Activated naive CD4-positive, alpha-beta T cell treated with anti-CD3 and anti-CD28 coated beads, Interleukin-2, amount 50 U/mL, for 72 hours (primary cell): ENCODE measurements at regions not wholly inside any gene's neighbourhood (a gene's known extent, or its start where the extent isn't known, plus 50 kb on each side); places are given as distances from the start of the nearest gene placed in this dataset.
"Not testable (repeated sequence)": the region's sequence is repeated elsewhere in the genome, so short reads cannot be mapped to it uniquely, and the experiment has no call there.

ENCODE experiments used
- ATAC-seq, 2 donors: fragments of 150-1000 bp; cut with Tn5 transposase; 2 replicates each; pipeline ENCODE4 v1.10.0; 2021; ENCODE audit warnings: mild to moderate bottlenecking in 2 of 2, moderate library complexity in 2 of 2
- DNase-seq, 2 donors: peaks; one replicate each; pipeline ENCODE4 v3.0.0; 2021 to 2022; ENCODE audit warnings: low spot score in 2 of 2
- H3K27ac Mint-ChIP-seq, 2 donors: one replicate each; pipeline ENCODE4 v1.8.0; 2022; ENCODE audit warnings: mild to moderate bottlenecking in 2 of 2, mixed read lengths in 2 of 2
- H3K36me3 Mint-ChIP-seq, 2 donors: one replicate each; pipeline ENCODE4 v1.8.0; 2022; ENCODE audit warnings: mixed read lengths in 2 of 2
- H3K9me3 Mint-ChIP-seq, 2 donors: one replicate each; pipeline ENCODE4 v1.8.0; 2022; ENCODE audit warnings: mixed read lengths in 2 of 2

DNA sequence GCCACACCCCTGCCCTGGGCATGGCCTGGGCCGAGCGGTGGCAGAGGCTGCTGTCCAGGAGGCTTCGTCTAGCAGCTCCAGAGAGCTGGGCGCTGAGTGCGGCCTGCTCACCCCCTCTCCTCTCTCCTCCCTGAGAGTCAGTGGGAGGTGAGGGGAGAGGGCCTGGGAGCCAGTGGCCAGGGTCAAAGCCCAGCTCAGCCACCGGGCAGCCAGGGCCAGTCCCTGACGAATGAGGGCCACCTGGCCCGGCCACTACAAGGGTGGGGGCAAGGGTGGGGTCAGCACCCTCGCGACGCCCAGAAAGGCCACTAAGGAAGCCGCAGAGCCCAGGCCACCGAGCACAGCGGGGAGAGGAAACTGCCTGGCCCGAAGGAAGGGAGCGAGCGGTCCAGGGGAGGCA is 131.7 kb downstream of the FAM53A start:
- ATAC-seq, result no peak
- DNase-seq, result no peak
- Mint-ChIP-seq H3K36me3 (no peaks in the 10 kb centered on the region), H3K9me3 (no peaks in the 10 kb centered on the region), H3K27ac (no peak overlapping the region)

DNA sequence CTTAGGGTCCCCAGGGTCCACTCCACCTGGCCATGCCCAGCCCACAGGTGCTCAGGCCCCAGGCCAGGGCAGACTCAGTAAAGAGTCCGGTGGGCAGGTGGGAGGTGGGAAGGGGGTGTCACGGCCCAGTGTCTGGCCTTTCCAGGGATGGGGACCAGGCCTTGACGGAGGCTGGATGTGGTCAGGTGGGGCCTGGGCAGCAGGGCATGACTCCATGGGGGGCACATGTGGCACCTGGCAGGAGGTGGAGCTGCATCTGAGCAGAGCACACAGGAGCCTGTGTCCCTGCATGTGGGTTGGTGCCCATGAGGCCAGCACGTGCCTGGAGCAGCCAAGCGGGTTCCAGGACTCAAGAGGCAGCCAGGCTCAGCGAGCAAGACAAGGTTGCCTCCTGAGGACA is 132.9 kb downstream of the FAM53A start:
- H3K9me3 Mint-ChIP-seq, result no peaks in the 10 kb centered on the region
- H3K36me3 Mint-ChIP-seq, result no peaks in the 10 kb centered on the region
- no peak for ATAC-seq

DNA sequence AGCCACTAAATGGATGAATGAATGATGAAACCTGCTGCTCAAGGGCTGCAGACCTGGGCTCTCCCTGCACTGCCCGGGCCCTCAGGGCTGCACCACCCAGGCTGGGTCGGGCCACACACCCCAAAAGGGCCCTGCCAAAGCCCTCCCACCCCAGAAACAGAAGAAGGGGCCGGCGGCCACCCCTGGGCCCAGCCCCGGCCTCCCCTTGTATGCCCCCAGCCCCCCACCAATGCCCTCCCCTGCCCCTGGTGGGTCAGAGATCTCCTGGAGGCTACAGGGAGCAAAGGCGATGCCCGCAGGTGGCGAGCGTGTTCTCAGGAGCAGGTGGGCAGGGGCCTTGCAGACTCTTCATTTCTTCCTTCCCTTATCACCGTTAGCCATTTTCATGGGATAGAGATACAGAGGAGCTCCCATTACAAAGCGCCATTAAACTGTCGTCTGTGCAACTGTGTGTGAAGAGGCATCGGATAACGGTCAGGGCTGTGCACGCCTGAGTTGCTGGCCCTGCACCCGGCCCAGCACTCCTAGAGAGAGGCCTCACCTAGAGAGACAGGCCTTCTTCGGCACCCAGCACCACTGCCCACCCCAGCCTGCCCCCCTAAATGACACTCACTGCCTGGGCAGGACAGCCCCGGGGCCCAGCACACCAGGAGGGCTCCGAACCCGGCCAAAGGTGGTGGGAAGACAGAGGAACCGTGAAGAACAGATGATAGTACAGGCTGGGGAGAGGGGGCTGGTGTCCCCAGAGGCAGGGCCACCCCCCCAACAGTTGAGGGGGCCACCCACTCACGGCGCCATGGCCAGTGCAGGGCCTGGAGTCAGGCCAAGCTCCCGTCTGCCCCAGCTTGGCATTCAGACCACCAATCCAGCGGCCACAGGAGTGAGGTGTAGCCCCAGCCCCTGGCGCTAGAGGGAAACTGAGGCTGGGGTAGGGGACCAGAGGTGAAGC is 133.7 kb downstream of the FAM53A start:
- H3K36me3 Mint-ChIP-seq, result no peaks in the 10 kb centered on the region

More for the DNA sequence above, 132.9 kb downstream of the FAM53A start:
- DNase-seq, result no peak
- no peak overlapping the region for H3K27ac Mint-ChIP-seq

DNA sequence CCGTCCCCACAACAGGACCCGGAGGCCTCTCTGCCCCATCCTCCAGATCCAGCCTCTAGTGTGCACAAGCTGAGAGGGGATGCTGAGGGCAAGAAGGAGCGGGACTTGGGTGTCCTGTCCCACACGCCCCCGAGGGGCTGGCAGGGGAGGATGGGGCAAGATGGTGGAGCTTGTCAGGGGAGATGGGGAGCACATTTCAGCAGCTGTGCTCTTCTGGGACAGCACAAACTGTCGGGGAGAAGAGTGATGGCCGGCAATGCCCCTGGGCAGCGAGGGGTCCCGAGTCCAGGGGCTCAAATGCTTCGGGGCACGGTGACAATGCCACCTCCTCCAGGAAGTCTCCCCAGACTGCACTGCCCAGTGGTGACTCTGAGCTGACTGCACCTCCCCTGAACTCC is 134.5 kb downstream of the FAM53A start:
- no peaks in the 10 kb centered on the region for H3K9me3 Mint-ChIP-seq
- no peak overlapping the region for H3K27ac Mint-ChIP-seq
- H3K36me3 Mint-ChIP-seq, result no peaks in the 10 kb centered on the region
- DNase-seq, result no peak
- ATAC-seq, result no peak

More for the DNA sequence above, 133.7 kb downstream of the FAM53A start:
- no peaks in the 10 kb centered on the region for H3K9me3 Mint-ChIP-seq
- no peak overlapping the region for H3K27ac Mint-ChIP-seq
- ATAC-seq (no peak), DNase-seq (no peak)

DNA sequence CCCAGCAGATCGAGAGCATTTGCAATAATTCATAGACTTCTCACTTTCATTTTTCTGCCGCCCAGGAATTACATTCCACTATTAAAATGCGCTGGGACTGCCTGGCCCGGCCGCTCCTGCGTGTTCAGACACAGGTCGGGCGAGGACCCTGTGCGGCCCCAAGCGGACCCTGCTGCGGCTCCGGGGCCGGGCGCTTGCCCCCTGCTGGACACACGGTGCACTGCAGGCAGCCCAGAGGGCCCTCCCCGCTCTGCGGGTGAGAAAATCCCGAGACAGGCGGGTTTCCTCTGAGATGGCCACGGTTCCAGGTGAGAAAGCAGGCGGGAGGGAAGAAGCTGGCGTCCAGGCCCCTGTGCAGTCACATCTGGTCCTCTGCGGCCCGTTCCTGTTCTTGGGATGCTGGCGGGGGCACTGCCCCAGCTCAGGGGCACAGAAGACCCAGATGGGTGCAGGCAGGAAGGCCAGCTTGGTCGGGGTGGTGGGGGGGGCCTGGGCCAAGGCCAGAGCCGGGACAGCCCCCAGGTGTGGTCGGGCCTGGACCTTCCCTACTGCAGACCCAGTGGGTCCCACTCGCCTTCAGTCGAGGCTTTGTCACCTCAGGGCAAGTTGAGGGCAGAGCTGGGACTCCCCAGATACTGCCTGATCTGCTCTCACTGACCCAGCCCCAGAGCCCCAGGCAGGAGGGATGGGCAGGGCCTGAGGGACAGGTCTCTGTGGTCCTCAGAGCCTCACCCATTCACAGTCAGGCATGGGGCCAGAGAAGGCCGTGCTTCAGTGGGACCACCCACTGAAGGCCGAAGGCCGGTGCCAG is 135.1 kb downstream of the FAM53A start:
- DNase-seq (peak in 1 of 2 donors; percentile 75), ATAC-seq (peak; percentile 83 to 85)
- H3K36me3 Mint-ChIP-seq, H3K27ac Mint-ChIP-seq, H3K9me3 Mint-ChIP-seq: not testable (repeated sequence)

DNA sequence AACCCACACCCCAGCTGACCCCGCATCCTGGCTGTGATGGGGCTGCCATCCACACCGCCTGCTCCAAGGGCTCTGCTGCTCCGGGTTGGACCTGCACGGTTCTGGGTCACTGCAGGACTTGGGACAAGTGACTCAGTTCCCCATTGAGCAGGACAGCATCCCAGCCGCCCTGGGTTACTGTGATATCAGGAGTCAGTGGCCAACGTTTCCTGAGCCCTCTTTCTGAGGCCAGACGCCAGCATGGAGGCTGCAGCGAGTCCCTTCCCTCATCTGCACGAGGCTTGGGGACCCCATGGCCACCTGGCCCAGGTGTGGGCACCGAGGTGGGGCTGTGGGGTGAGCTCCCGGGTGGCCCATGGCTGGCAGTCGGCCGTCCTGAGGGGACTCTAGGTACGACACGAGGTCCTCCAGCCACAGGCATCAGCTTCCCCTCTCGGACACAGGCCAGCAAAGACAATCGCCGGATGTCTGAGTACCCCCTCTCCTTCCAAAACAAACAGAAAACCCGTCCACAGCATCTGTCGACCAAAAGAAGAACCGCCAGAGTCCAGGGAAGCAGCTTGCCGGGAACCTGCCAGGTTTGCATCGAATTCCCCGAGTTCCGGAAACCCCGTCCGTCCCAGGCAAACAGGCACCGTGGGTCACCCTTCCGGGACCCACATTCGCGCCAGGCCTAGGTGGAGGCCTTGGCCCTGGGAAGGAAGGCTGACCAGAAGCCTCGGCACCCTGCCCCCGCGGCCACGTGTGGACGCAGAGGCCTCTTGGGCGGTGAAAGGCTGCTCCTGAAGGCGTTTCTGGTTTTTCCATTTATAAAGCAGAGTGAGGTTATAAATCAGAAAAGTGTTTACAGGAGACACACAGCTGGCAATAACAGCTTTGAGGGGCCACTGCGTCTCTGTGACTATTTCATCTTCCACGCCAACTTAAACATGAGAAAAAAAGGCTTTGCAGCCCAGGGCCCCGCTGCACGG is 136.0 kb downstream of the FAM53A start:
- peak in 1 of 2 donors; percentile 25 for ATAC-seq
- Mint-ChIP-seq H3K9me3 (no peaks in the 10 kb centered on the region), H3K36me3 (no peaks in the 10 kb centered on the region), H3K27ac (no peak overlapping the region)
- DNase-seq, result no peak

DNA sequence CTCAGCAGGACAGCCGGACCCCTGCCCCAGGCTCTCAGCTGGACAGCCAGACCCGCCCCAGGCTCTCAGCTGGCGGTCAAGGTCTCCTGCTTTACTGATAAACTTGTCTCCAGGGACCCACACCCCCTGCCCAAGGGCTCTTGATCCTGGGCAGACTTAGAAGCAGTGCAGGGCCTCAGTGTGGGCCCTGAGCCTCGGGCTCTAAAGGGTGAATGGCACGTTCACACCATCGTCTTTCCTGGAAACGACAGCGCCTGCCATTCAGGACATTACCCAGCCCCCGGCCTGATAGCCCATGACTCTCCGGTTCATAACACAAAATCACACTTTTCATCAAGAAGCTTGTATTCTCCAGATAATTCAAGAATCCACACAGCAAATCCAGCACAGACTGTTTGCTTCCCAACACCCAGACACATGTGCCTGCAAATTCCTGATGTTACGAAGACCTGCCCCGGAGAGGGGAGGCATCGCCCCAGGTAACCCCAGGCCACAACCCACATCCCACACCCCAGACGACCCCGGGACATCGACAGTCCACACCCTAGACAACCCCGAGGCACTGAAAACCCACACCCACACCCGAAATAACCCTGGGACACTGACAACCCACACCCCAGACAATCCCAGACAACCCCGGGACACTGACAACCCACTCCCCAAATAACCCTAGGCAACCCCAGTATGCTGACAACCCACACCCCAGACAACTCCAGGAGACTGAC is 136.8 kb downstream of the FAM53A start:
- ATAC-seq (no peak), DNase-seq (no peak)
- Mint-ChIP-seq H3K27ac (no peak overlapping the region), H3K36me3 (no peaks in the 10 kb centered on the region), H3K9me3 (no peaks in the 10 kb centered on the region)

DNA sequence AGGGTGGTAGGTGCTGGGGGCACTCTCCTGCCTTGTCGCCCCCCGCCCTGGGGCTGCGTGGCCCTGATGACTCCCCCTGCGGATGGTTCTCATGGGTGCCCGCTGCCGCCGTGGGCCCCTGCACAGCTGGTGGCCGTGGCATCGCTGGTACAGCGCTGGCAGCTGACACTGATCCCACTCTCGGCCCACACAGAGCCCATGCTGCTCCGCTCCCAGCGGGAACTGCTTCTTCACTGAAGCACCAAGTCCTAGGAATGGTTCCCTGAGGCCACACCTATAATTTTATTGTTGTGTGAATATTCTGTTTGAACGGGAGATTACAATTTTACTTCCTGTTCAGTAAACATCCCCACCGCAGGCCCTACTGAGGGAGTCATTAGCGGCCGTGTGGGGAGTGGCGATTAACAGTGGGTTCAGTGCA is 138.6 kb upstream of the NKX1-1 start:
- no peaks in the 10 kb centered on the region for H3K9me3 Mint-ChIP-seq
- no peak overlapping the region for H3K27ac Mint-ChIP-seq
- ATAC-seq, result no peak
- no peak for DNase-seq
- H3K36me3 Mint-ChIP-seq, result no peaks in the 10 kb centered on the region

DNA sequence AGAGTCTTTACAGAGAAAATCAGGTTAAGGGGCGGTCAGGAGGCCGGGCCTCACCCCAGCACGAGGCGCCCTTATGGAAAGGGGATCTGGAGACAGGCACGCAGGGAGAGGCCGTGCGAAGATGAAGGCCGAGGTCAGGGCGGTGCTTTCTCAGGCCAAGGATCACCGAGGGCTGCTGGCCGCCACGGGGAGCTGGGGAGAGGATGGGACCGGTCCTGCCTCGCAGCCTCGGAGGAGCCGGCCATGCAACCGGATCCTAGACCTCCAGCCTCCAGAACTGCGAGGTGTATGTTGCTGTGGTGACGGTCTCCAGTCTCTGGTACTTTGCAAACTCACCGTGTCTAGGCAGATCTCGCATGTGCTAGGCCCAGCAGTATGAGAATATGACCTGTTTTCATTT is 138.2 kb upstream of the NKX1-1 start:
- not testable (repeated sequence) for H3K9me3 Mint-ChIP-seq, H3K27ac Mint-ChIP-seq, DNase-seq, ATAC-seq, H3K36me3 Mint-ChIP-seq

DNA sequence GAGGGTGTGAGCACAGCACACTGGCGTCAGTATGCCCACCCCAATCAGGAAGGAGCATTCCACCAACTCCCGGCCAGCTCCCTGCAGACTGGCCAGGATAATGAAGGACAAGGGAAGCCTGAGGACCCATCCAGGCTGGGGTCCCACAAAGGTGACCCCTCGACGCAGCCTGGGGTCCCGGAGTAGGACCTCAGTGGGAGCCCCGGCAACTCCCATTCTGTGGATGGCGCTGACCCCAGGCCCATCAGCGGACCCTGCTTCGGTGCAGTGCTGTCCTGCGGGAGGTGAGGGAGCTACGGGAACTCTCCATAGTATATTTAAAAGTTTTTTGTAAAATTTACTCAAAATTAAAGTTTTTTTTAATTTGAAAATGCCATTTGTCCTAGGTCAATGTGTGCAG is 137.7 kb upstream of the NKX1-1 start:
- Mint-ChIP-seq H3K9me3 (no peaks in the 10 kb centered on the region), H3K27ac (no peak overlapping the region), H3K36me3 (no peaks in the 10 kb centered on the region)
- ATAC-seq, result no peak
- DNase-seq, result no peak

DNA sequence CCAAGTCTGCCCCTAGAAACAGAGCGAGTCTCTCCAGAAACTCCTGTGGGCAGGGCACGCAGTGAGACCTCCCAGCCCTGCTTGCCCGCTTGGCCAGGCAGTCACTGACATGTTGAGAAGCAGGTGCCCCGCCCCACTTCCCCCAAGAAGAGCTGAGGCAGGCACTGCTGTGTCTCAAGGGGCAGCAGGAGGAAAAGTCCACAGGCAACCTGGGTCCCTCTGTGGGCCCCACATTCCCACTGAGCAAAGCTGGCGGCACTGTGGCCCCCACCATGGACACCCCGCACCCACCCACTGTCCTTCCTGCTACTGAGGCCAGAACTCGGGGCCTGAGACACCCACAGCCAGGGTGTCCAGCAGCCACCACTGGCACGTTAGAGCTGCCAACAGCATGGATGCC is 137.3 kb upstream of the NKX1-1 start:
- H3K27ac Mint-ChIP-seq, result no peak overlapping the region
- ATAC-seq, result no peak
- DNase-seq, result no peak
- no peaks in the 10 kb centered on the region for H3K36me3 Mint-ChIP-seq
- H3K9me3 Mint-ChIP-seq, result no peaks in the 10 kb centered on the region

DNA sequence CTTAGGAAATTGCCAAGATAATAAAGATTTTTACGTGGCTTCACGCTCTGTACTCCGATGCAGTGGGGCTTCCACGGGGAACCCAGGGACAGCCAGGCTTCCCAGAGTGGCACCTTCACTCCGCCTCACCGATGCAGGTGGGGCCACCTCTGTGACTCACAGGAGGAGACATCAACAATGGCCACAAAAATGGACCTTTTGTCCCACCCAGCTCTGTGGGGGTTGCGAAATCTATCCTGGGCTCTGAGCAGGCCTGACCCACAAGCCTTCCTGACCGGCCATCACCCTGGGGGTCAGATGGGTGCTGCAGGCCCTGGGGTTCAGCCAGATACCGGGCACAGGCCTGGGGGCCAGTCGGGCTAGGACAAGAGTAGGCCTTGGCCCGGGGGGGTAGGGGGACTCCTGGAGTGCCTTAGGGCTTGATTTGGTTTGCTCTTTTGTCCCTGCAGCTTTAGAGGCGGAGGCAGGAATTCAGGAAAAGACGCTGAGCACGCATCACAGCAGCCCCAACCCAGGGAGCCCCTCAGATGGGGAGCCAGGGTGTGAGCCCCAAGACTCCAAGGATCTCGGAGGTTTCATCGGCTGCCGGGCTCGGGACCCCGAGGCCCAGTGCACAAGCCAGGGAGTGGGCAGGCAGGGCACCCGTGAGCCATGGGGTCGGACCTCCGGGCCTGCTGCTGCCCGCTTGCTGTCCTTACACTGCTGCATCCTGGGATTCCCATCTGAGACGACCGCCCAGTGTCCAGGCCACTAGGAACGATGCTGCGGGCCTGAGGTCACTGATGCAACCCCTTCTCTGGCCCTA is 136.5 kb upstream of the NKX1-1 start:
- H3K27ac Mint-ChIP-seq, result no peak overlapping the region
- no peaks in the 10 kb centered on the region for H3K9me3 Mint-ChIP-seq
- no peak for DNase-seq
- no peaks in the 10 kb centered on the region for H3K36me3 Mint-ChIP-seq
- ATAC-seq, result no peak

DNA sequence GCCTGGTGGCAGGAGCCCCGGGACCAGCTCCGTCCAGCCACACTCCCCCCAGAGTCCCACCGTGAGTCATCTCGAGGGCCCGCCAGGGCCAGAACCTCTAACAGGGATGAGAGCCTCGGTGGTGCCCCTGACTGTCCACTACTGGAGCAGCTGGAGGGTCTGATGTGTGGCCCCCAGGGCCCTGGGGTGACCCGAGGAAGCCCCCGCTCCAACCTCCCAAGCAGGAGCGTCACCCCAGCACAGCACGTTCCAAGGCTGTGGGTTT is 135.9 kb upstream of the NKX1-1 start:
- no peaks in the 10 kb centered on the region for H3K36me3 Mint-ChIP-seq
- H3K27ac Mint-ChIP-seq, result no peak overlapping the region
- ATAC-seq, result no peak
- no peak for DNase-seq
- no peaks in the 10 kb centered on the region for H3K9me3 Mint-ChIP-seq

DNA sequence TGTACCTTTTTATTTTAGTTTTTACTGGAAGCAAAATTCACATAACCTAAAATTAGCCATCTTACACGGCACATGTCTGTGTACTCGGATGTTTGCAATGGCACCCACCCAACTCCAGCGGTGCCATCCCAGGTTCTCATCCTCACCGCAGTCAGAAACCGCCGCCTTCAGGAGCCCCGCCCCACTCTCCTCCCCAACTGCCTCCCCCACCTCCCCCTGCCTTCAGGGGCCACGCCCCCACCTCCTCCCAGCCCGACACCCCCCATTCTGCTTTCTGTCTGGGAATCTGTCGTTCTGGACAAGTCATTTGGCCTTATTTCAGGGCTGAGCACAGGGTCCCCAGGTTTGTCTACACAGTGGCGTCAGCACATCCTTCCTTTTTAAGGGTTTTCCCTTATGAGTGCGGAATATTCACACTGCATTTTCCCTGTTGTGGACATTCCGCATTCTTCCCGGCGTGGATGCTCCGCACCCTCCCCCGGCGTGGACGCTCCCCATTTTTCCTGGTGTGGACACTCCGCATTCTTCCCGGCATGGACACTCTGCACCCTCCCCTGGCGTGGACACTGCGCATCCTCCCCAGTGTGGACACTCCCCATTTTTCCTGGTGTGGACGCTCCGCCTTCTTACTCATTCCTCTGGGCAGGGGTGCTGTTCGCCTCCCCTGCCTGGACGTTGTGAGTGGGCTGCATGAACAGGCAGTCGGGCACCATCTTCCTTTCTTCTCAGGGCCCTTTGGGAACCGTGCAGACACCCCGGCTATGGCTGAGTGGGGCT is 135.4 kb upstream of the NKX1-1 start:
- Mint-ChIP-seq H3K36me3 (no peaks in the 10 kb centered on the region), H3K9me3 (no peaks in the 10 kb centered on the region), H3K27ac (no peak overlapping the region)
- DNase-seq (no peak), ATAC-seq (no peak)
